A549 (cell line): ENCODE measurements at regions not wholly inside any gene's neighbourhood (a gene's known extent, or its start where the extent isn't known, plus 50 kb on each side); places are given as distances from the start of the nearest gene placed in this dataset.

ENCODE experiments used
- ATAC-seq, 2 experiments: fragments of 200-7000 bp in 1 of 2; fragments of >200 bp in 1 of 2; cut with Nextera tagmentation in 1 of 2; cut with Tn5 transposase in 1 of 2; 3 replicates each; pipeline versions ENCODE4 v1.8.0 to v1.9.1; 2018 to 2020; ENCODE audit warnings: mild to moderate bottlenecking in 1 of 2, moderate library complexity in 1 of 2
- CTCF ChIA-PET: fragments of 300-600 bp; sonication (Branson Sonifier 250); formaldehyde crosslinking; extraction: SDS; loops from one replicate; lab custom pipeline; 2021; ENCODE audit warnings: antibody characterized with exemption, inconsistent platforms; lab: Yijun Ruan, JAX
- POLR2A ChIA-PET: fragments of 350-600 bp; formaldehyde crosslinking; extraction: SDS; loops from one replicate; lab custom pipeline; 2021; ENCODE audit warnings: antibody characterized with exemption, inconsistent platforms; lab: Yijun Ruan, JAX
- DNase-seq, 2 experiments: peaks; one replicate each; pipeline versions ENCODE4 v3.0.0 to v3.0.0-alpha.2; 2011 to 2016; ENCODE audit warnings: low read depth in 1 of 2, low spot score in 1 of 2
- FAIRE-seq: peaks from 2 replicates; lab custom pipeline; 2011; peaks lifted over from hg19 to GRCh38; lab: Jason Lieb, UNC
- H3K27ac ChIP-seq, 2 experiments: fragments of >200 bp; sonication (Bioruptor Twin); formaldehyde crosslinking; 3 replicates each; pipeline ENCODE4 v1.5.1; 2016 to 2017
- H3K4me1 ChIP-seq: fragments of >200 bp; sonication (Bioruptor Twin); formaldehyde crosslinking; 3 replicates; pipeline ENCODE4 v1.6.1; 2016
- H3K4me2 ChIP-seq: fragments of >200 bp; sonication (Bioruptor Twin); formaldehyde crosslinking; 3 replicates; pipeline ENCODE4 v1.6.1; 2016
- H3K4me3 ChIP-seq: fragments of >200 bp; sonication (Bioruptor Twin); formaldehyde crosslinking; 3 replicates; pipeline ENCODE4 v1.5.1; 2016
- H3K9me3 ChIP-seq: fragments of >200 bp; sonication (Bioruptor Twin); formaldehyde crosslinking; 3 replicates; pipeline ENCODE4 v1.6.1; 2016
- BHLHE40 ChIP-seq: IDR thresholded peaks from 2 replicates; pipeline ENCODE4 v1.6.1; 2012; ENCODE audit warnings: low read depth, low read length, inconsistent platforms
- CTCF ChIP-seq: fragments of >200 bp; sonication (Bioruptor Twin); formaldehyde crosslinking; IDR thresholded peaks from 3 replicates; pipeline ENCODE4 v1.5.1; 2016
- E2F6 ChIP-seq: IDR thresholded peaks from 2 replicates; pipeline ENCODE4 v1.6.1; 2012; ENCODE audit warnings: low read depth, borderline replicate concordance
- EP300 ChIP-seq, 2 experiments: fragments of >200 bp; sonication (Bioruptor Twin); formaldehyde crosslinking; IDR thresholded peaks; 2 replicates in 1 of 2; 3 replicates in 1 of 2; pipeline ENCODE4 v1.6.1; 2016 to 2017
- ESRRA ChIP-seq: fragments of 150-350 bp; IDR thresholded peaks from 2 replicates; pipeline ENCODE4 v1.6.1; 2014; ENCODE audit warnings: mild to moderate bottlenecking, low read length, borderline replicate concordance
- HOXB13 ChIP-seq: fragments of 250-450 bp; sonication (Bioruptor Pico); IDR thresholded peaks from 2 replicates; pipeline ENCODE4 v1.5.0; 2020; ENCODE audit warnings: low read depth, mild to moderate bottlenecking, moderate library complexity
- JUNB ChIP-seq: fragments of >200 bp; sonication (Bioruptor Twin); formaldehyde crosslinking; IDR thresholded peaks from 2 replicates; pipeline ENCODE4 v1.6.1; 2016
- KDM5A ChIP-seq: fragments of 200-600 bp; sonication (generic); IDR thresholded peaks from 2 replicates; pipeline ENCODE4 v1.6.1; 2016; ENCODE audit warnings: antibody characterized with exemption, mild to moderate bottlenecking
- MAFK ChIP-seq: fragments of 450-650 bp; IDR thresholded peaks from 2 replicates; pipeline ENCODE4 v1.6.1; 2014; ENCODE audit not compliant: partially characterized antibody
- NR3C1 ChIP-seq: fragments of >200 bp; sonication (Bioruptor Twin); formaldehyde crosslinking; IDR thresholded peaks from 3 replicates; pipeline ENCODE4 v1.6.1; 2017
- POLR2A ChIP-seq: IDR thresholded peaks from 2 replicates; pipeline ENCODE4 v1.6.1; 2012; ENCODE audit warnings: mild to moderate bottlenecking, low read length
- RAD21 ChIP-seq, 2 experiments: fragments of >200 bp in 1 of 2; sonication (Bioruptor Twin) in 1 of 2; formaldehyde crosslinking in 1 of 2; IDR thresholded peaks in 1 of 2; conservative IDR thresholded peaks in 1 of 2; 2 replicates in 1 of 2; 3 replicates in 1 of 2; pipeline ENCODE4 v1.6.1; 2012 to 2018; ENCODE audit warnings: inconsistent platforms in 1 of 2
- RCOR1 ChIP-seq: fragments of 150-350 bp; IDR thresholded peaks from 2 replicates; pipeline ENCODE4 v1.6.1; 2014; ENCODE audit warnings: antibody characterized with exemption, low read length, low read depth
- REST ChIP-seq: fragments of 200-600 bp; sonication (generic); IDR thresholded peaks from 2 replicates; pipeline ENCODE4 v1.6.1; 2016; ENCODE audit warnings: antibody characterized with exemption, mild to moderate bottlenecking, moderate library complexity
- RNF2 ChIP-seq: fragments of 200-600 bp; sonication (generic); IDR thresholded peaks from 2 replicates; pipeline ENCODE4 v1.6.1; 2016; ENCODE audit warnings: low read depth, mild to moderate bottlenecking, antibody characterized with exemption, moderate library complexity, borderline replicate concordance
- SMC3 ChIP-seq: fragments of >200 bp; sonication (Bioruptor Twin); formaldehyde crosslinking; IDR thresholded peaks from 3 replicates; pipeline ENCODE4 v1.6.1; 2018; ENCODE audit warnings: inconsistent platforms
- ZC3H11A ChIP-seq: fragments of 450-650 bp; IDR thresholded peaks from 2 replicates; pipeline ENCODE4 v1.6.1; 2014; ENCODE audit warnings: antibody characterized with exemption, mild to moderate bottlenecking
- ZFP36 ChIP-seq: fragments of 450-650 bp; IDR thresholded peaks from 2 replicates; pipeline ENCODE4 v1.6.1; 2014; ENCODE audit warnings: borderline replicate concordance; ENCODE audit not compliant: partially characterized antibody
- WGBS: methylation state at CpG from one replicate; pipeline ENCODE4 v1.1.6; 2017; ENCODE audit errors: missing lambda C conversion rate; 5-methylcytosine and 5-hydroxymethylcytosine counted together

GRCh38 chr1:115211071-115211745 is 121.9 kb upstream of the TSPAN2 start:
- ChIA-PET POLR2A (interaction anchor here (0.7 kb wide), 1 partner anchor 35 kb away, joined by 10 read pairs; no protein-coding TSS in a partner anchor), CTCF (interaction anchor here (0.6 to 1.5 kb wide), 2 partner anchors 281 to 385 kb away, joined by 3 to 4 read pairs; no protein-coding TSS in a partner anchor)
- DNase-seq (no peak), ATAC-seq (no peak), FAIRE-seq (no peak)
- peaks cover 24% of the 10 kb centered on the region for H3K4me1 ChIP-seq
- no peaks in the 10 kb centered on the region for H3K9me3 ChIP-seq
- H3K27ac ChIP-seq: no peak overlapping the region
- 82% methylated on average over 3 of the region's 3 CpGs for WGBS
- TF ChIP-seq ESRRA (no peak), MAFK (no peak), ZC3H11A (no peak), NR3C1 (no peak), CTCF (no peak), RNF2 (no peak), SMC3 (no peak), BHLHE40 (no peak), ZFP36 (no peak), REST (no peak), POLR2A (no peak), E2F6 (no peak), RCOR1 (no peak), EP300 (IDR thresholded peaks at IDR 0.05) (no peak), RAD21 (conservative IDR thresholded peaks at IDR 0.05 in 1 of 2, IDR thresholded peaks at IDR 0.05 in 1 of 2) (no peak), HOXB13 (CRISPR knock-in tag) (no peak), JUNB (no peak)
- TF ChIP-seq, all 56 proteins: peak for 0
- H3K4me2 ChIP-seq: no peak overlapping the region
- no peak overlapping the region for H3K4me3 ChIP-seq

- 81% methylated on average over 4 of the region's 4 CpGs for WGBS
- Histone ChIP-seq H3K9me3 (no peaks in the 10 kb centered on the region), H3K4me2 (no peak overlapping the region), H3K4me1 (peaks cover 15% of the 10 kb centered on the region), H3K27ac (no peak overlapping the region), H3K4me3 (no peak overlapping the region)
- FAIRE-seq: no peak
- CTCF ChIA-PET: no interaction called here
- ATAC-seq: no peak
- TF ChIP-seq KDM5A (no peak), CTCF (no peak)
- DNase-seq: no peak
- POLR2A ChIA-PET: no interaction called here
These were observed 121.0 kb upstream of the TSPAN2 start for GRCh38 chr1:115210302-115210711.
